ENCODE measurements at regions not wholly inside any gene's neighbourhood (a gene's known extent, or its start where the extent isn't known, plus 50 kb on each side); places are given as distances from the start of the nearest gene placed in this dataset.

GRCh38 chr2:156874707-156875106 lies 382.8 kb upstream of the GALNT5 start:
- intact Hi-C loops (cut with DNase I), result no loop called here
- Histone ChIP-seq H3K27ac (no peak overlapping the region), H3K4me1 (no peaks in the 10 kb centered on the region), H3K27me3 (no peaks in the 10 kb centered on the region), H3K36me3 (no peaks in the 10 kb centered on the region), H3K4me3 (no peak overlapping the region), H3K9me3 (no peaks in the 10 kb centered on the region)
- TF ChIP-seq EP300 (IDR thresholded peaks at IDR 0.05), result no peak
- no peak for TF ChIP-seq CTCF (IDR thresholded peaks at IDR 0.05)
- no peak for TF ChIP-seq POLR2A (IDR thresholded peaks at IDR 0.05)
- no peak for TF ChIP-seq POLR2AphosphoS5 (IDR thresholded peaks at IDR 0.05)
- 50 to 58% methylated on average over 3 of the region's 3 CpGs for WGBS, 2 donors
- DNase-seq, result no peak

- TF ChIP-seq POLR2A (IDR thresholded peaks at IDR 0.05) (no peak), CTCF (IDR thresholded peaks at IDR 0.05) (no peak), POLR2AphosphoS5 (IDR thresholded peaks at IDR 0.05) (no peak), EP300 (IDR thresholded peaks at IDR 0.05) (no peak)
- Histone ChIP-seq H3K27me3 (no peaks in the 10 kb centered on the region), H3K4me1 (no peaks in the 10 kb centered on the region), H3K4me3 (no peak overlapping the region), H3K9me3 (peaks cover 0 to 1% (median 0%) of the 10 kb centered on the region in 4 donors), H3K27ac (no peak overlapping the region), H3K36me3 (no peaks in the 10 kb centered on the region)
- 82 to 84% methylated on average over 3 of the region's 3 CpGs for WGBS, 2 donors
- intact Hi-C loops (cut with DNase I), result no loop called here
- no peak for DNase-seq
These were observed 373.7 kb upstream of the GALNT5 start for GRCh38 chr2:156883804-156884203.

- Histone ChIP-seq H3K4me1 (no peaks in the 10 kb centered on the region), H3K4me3 (no peak overlapping the region), H3K27ac (no peak overlapping the region), H3K36me3 (no peaks in the 10 kb centered on the region), H3K27me3 (no peaks in the 10 kb centered on the region), H3K9me3 (peaks cover 0 to 1% (median 0%) of the 10 kb centered on the region in 4 donors)
- no peak for TF ChIP-seq CTCF (IDR thresholded peaks at IDR 0.05)
- TF ChIP-seq POLR2A (IDR thresholded peaks at IDR 0.05), result no peak
- no peak for TF ChIP-seq EP300 (IDR thresholded peaks at IDR 0.05)
- no peak for TF ChIP-seq POLR2AphosphoS5 (IDR thresholded peaks at IDR 0.05)
- intact Hi-C loops (cut with DNase I), result no loop called here
- DNase-seq, result no peak
- 84% methylated on average over 3 of the region's 3 CpGs for WGBS, 2 donors
These were observed 373.3 kb upstream of the GALNT5 start for GRCh38 chr2:156884216-156884615.

GRCh38 chr2:156890529-156891148 lies 366.9 kb upstream of the GALNT5 start:
- no peak overlapping the region for H3K27ac ChIP-seq
- 61 to 84% methylated on average over 5 of the region's 5 CpGs for WGBS, 2 donors

More at GRCh38 chr2:156890529-156891148, 366.9 kb upstream of the GALNT5 start:
- DNase-seq, result no peak
- intact Hi-C loops (cut with DNase I), result no loop called here
- Histone ChIP-seq H3K4me1 (peaks cover 0 to 6% (median 3%) of the 10 kb centered on the region in 4 donors), H3K36me3 (no peaks in the 10 kb centered on the region), H3K9me3 (no peaks in the 10 kb centered on the region), H3K27me3 (peaks cover 0 to 7% (median 0%) of the 10 kb centered on the region in 3 donors), H3K4me3 (no peak overlapping the region)
- TF ChIP-seq CTCF (IDR thresholded peaks at IDR 0.05) (no peak), POLR2A (IDR thresholded peaks at IDR 0.05) (no peak), POLR2AphosphoS5 (IDR thresholded peaks at IDR 0.05) (no peak)

Data from sigmoid colon (tissue), 6 donors.